ENCODE measurements at regions not wholly inside any gene's neighbourhood (a gene's known extent, or its start where the extent isn't known, plus 50 kb on each side); places are given as distances from the start of the nearest gene placed in this dataset.

GRCh38 chr6:139485742-139486475 is 111.5 kb upstream of the CITED2 start:
- H3K27ac Mint-ChIP-seq (ENCODE audit: unreplicated experiment) = no peak overlapping the region

GRCh38 chr6:139485185-139485584 is 110.7 kb upstream of the CITED2 start:
- H3K27me3 Mint-ChIP-seq (ENCODE audit: unreplicated experiment) = no peaks in the 10 kb centered on the region

More at GRCh38 chr6:139485742-139486475, 111.5 kb upstream of the CITED2 start:
- H3K4me3 Mint-ChIP-seq (ENCODE audit: unreplicated experiment) = no peak overlapping the region
- DNase-seq (ENCODE audit: extremely low spot score, unreplicated experiment) = no peak
- no peaks in the 10 kb centered on the region for H3K27me3 Mint-ChIP-seq (ENCODE audit: unreplicated experiment)
- H3K36me3 Mint-ChIP-seq (ENCODE audit: unreplicated experiment) = no peaks in the 10 kb centered on the region
- no peaks in the 10 kb centered on the region for H3K9me3 Mint-ChIP-seq (ENCODE audit: unreplicated experiment)
- TF ChIP-seq CTCF (IDR thresholded peaks at IDR 0.05) = no peak
- H3K4me1 Mint-ChIP-seq (ENCODE audit: unreplicated experiment) = peaks cover 6% of the 10 kb centered on the region

GRCh38 chr6:139483079-139483478 is 108.6 kb upstream of the CITED2 start:
- peaks cover 5% of the 10 kb centered on the region for H3K9me3 Mint-ChIP-seq (ENCODE audit: unreplicated experiment)
- no peak for DNase-seq (ENCODE audit: extremely low spot score, unreplicated experiment)
- H3K36me3 Mint-ChIP-seq (ENCODE audit: unreplicated experiment) = no peaks in the 10 kb centered on the region
- H3K27me3 Mint-ChIP-seq (ENCODE audit: unreplicated experiment) = no peaks in the 10 kb centered on the region
- no peak for TF ChIP-seq CTCF (IDR thresholded peaks at IDR 0.05)
- H3K4me3 Mint-ChIP-seq (ENCODE audit: unreplicated experiment) = no peak overlapping the region
- no peak overlapping the region for H3K27ac Mint-ChIP-seq (ENCODE audit: unreplicated experiment)
- peaks cover 9% of the 10 kb centered on the region for H3K4me1 Mint-ChIP-seq (ENCODE audit: unreplicated experiment)

More at GRCh38 chr6:139485185-139485584, 110.7 kb upstream of the CITED2 start:
- no peak for TF ChIP-seq CTCF (IDR thresholded peaks at IDR 0.05)
- no peak for DNase-seq (ENCODE audit: extremely low spot score, unreplicated experiment)
- no peaks in the 10 kb centered on the region for H3K36me3 Mint-ChIP-seq (ENCODE audit: unreplicated experiment)
- no peak overlapping the region for H3K27ac Mint-ChIP-seq (ENCODE audit: unreplicated experiment)
- no peak overlapping the region for H3K4me3 Mint-ChIP-seq (ENCODE audit: unreplicated experiment)
- H3K4me1 Mint-ChIP-seq (ENCODE audit: unreplicated experiment) = peaks cover 6% of the 10 kb centered on the region
- H3K9me3 Mint-ChIP-seq (ENCODE audit: unreplicated experiment) = no peaks in the 10 kb centered on the region

- TF ChIP-seq CTCF (IDR thresholded peaks at IDR 0.05) = no peak
- no peaks in the 10 kb centered on the region for H3K36me3 Mint-ChIP-seq (ENCODE audit: unreplicated experiment)
- H3K9me3 Mint-ChIP-seq (ENCODE audit: unreplicated experiment) = peaks cover 5% of the 10 kb centered on the region
- no peak overlapping the region for H3K4me3 Mint-ChIP-seq (ENCODE audit: unreplicated experiment)
- H3K4me1 Mint-ChIP-seq (ENCODE audit: unreplicated experiment) = peaks cover 9% of the 10 kb centered on the region
- DNase-seq (ENCODE audit: extremely low spot score, unreplicated experiment) = no peak
- H3K27me3 Mint-ChIP-seq (ENCODE audit: unreplicated experiment) = no peaks in the 10 kb centered on the region
- H3K27ac Mint-ChIP-seq (ENCODE audit: unreplicated experiment) = no peak overlapping the region
Measured at GRCh38 chr6:139482287-139482686, 107.8 kb upstream of the CITED2 start.

- Mint-ChIP-seq H3K27me3 (ENCODE audit: unreplicated experiment) (no peaks in the 10 kb centered on the region), H3K9me3 (ENCODE audit: unreplicated experiment) (peaks cover 5% of the 10 kb centered on the region), H3K4me3 (ENCODE audit: unreplicated experiment) (no peak overlapping the region)
Measured at GRCh38 chr6:139480356-139481165, 106.1 kb upstream of the CITED2 start.

More at GRCh38 chr6:139480356-139481165, 106.1 kb upstream of the CITED2 start:
- H3K36me3 Mint-ChIP-seq (ENCODE audit: unreplicated experiment) = no peaks in the 10 kb centered on the region
- H3K4me1 Mint-ChIP-seq (ENCODE audit: unreplicated experiment) = peaks cover 13% of the 10 kb centered on the region
- no peak for DNase-seq (ENCODE audit: extremely low spot score, unreplicated experiment)
- TF ChIP-seq CTCF (IDR thresholded peaks at IDR 0.05) = no peak
- no peak overlapping the region for H3K27ac Mint-ChIP-seq (ENCODE audit: unreplicated experiment)

All from osteocyte (in vitro differentiated cells).